ENCODE measurements at regions not wholly inside any gene's neighbourhood (a gene's known extent, or its start where the extent isn't known, plus 50 kb on each side); places are given as distances from the start of the nearest gene placed in this dataset.

GRCh38 chr16:82464187-82464586 is 162.6 kb upstream of the CDH13 start:
- no peak for TF ChIP-seq CTCF (IDR thresholded peaks at IDR 0.05; ENCODE audit: low read depth, low read length)
- H3K4me3 ChIP-seq = no peak overlapping the region
- DNase-seq (ENCODE audit: low read depth in 1 of 2, low spot score in 1 of 2) = no peak
- H3K27ac ChIP-seq = no peak overlapping the region
- H3K4me1 ChIP-seq (ENCODE audit: low read depth) = no peaks in the 10 kb centered on the region
- H3K27me3 ChIP-seq = peaks cover 3% of the 10 kb centered on the region
- H3K9me3 ChIP-seq (ENCODE audit: low read depth) = no peaks in the 10 kb centered on the region
- no peaks in the 10 kb centered on the region for H3K36me3 ChIP-seq

GRCh38 chr16:82460766-82461165 is 166.0 kb upstream of the CDH13 start:
- H3K9me3 ChIP-seq (ENCODE audit: low read depth) = no peaks in the 10 kb centered on the region
- no peak for DNase-seq (ENCODE audit: low read depth in 1 of 2, low spot score in 1 of 2)
- no peak overlapping the region for H3K4me3 ChIP-seq
- TF ChIP-seq CTCF (IDR thresholded peaks at IDR 0.05; ENCODE audit: low read depth, low read length) = no peak
- no peaks in the 10 kb centered on the region for H3K36me3 ChIP-seq
- no peaks in the 10 kb centered on the region for H3K4me1 ChIP-seq (ENCODE audit: low read depth)
- H3K27me3 ChIP-seq = peaks cover 12% of the 10 kb centered on the region
- H3K27ac ChIP-seq = no peak overlapping the region

- no peak overlapping the region for H3K4me3 ChIP-seq
- H3K9me3 ChIP-seq (ENCODE audit: low read depth) = no peaks in the 10 kb centered on the region
- TF ChIP-seq CTCF (IDR thresholded peaks at IDR 0.05; ENCODE audit: low read depth, low read length) = no peak
- DNase-seq (ENCODE audit: low read depth in 1 of 2, low spot score in 1 of 2) = no peak
- H3K36me3 ChIP-seq = no peaks in the 10 kb centered on the region
- no peaks in the 10 kb centered on the region for H3K4me1 ChIP-seq (ENCODE audit: low read depth)
- H3K27me3 ChIP-seq = peaks cover 20% of the 10 kb centered on the region
- H3K27ac ChIP-seq = no peak overlapping the region
Observed at GRCh38 chr16:82459580-82460256, 167.1 kb upstream of the CDH13 start.

- Histone ChIP-seq H3K27me3 (peaks cover 45% of the 10 kb centered on the region), H3K27ac (no peak overlapping the region), H3K9me3 (ENCODE audit: low read depth) (no peaks in the 10 kb centered on the region), H3K4me1 (ENCODE audit: low read depth) (no peaks in the 10 kb centered on the region), H3K36me3 (no peaks in the 10 kb centered on the region), H3K4me3 (no peak overlapping the region)
- TF ChIP-seq CTCF (IDR thresholded peaks at IDR 0.05; ENCODE audit: low read depth, low read length) = peak; percentile 79
- peak; percentile 65 to 80 for DNase-seq (ENCODE audit: low read depth in 1 of 2, low spot score in 1 of 2)
Observed at GRCh38 chr16:82456683-82457082, 170.1 kb upstream of the CDH13 start.

- DNase-seq (ENCODE audit: low read depth in 1 of 2, low spot score in 1 of 2) = no peak
- no peaks in the 10 kb centered on the region for H3K36me3 ChIP-seq
- no peaks in the 10 kb centered on the region for H3K9me3 ChIP-seq (ENCODE audit: low read depth)
- H3K27me3 ChIP-seq = peaks cover 60% of the 10 kb centered on the region
- no peak overlapping the region for H3K4me3 ChIP-seq
- H3K27ac ChIP-seq = no peak overlapping the region
- no peak for TF ChIP-seq CTCF (IDR thresholded peaks at IDR 0.05; ENCODE audit: low read depth, low read length)
- no peaks in the 10 kb centered on the region for H3K4me1 ChIP-seq (ENCODE audit: low read depth)
Observed at GRCh38 chr16:82454566-82454965, 172.2 kb upstream of the CDH13 start.
